ENCODE measurements at regions not wholly inside any gene's neighbourhood (a gene's known extent, or its start where the extent isn't known, plus 50 kb on each side); places are given as distances from the start of the nearest gene placed in this dataset.

- Histone ChIP-seq H3K4me3 (no peak overlapping the region), H3K4me1 (no peaks in the 10 kb centered on the region), H3K9me3 (no peaks in the 10 kb centered on the region), H3K27ac (no peak overlapping the region), H3K27me3 (peaks cover 2% of the 10 kb centered on the region), H3K36me3 (ENCODE audit: low read depth, missing control alignments) (no peaks in the 10 kb centered on the region)
- no peak for TF ChIP-seq POLR2A (IDR thresholded peaks at IDR 0.05)
- TF ChIP-seq CTCF (IDR thresholded peaks at IDR 0.05) = no peak
- no peak for DNase-seq
- intact Hi-C loops (cut with DNase I; ENCODE audit: low total_unique reads) = no loop called here
- 82 to 85% methylated on average over 5 of the region's 5 CpGs for WGBS, 2 donors
These were observed 69.4 kb upstream of the ITPRID2 start for GRCh38 chr2:181822097-181822496.

- no peaks in the 10 kb centered on the region for H3K9me3 ChIP-seq
- no peak overlapping the region for H3K4me3 ChIP-seq
- no peak for DNase-seq
- intact Hi-C loops (cut with DNase I; ENCODE audit: low total_unique reads) = no loop called here
- WGBS, 2 donors = 88 to 97% methylated on average over 2 of the region's 2 CpGs
- no peaks in the 10 kb centered on the region for H3K4me1 ChIP-seq
- H3K27ac ChIP-seq = no peak overlapping the region
- no peaks in the 10 kb centered on the region for H3K36me3 ChIP-seq (ENCODE audit: low read depth, missing control alignments)
- H3K27me3 ChIP-seq = peaks cover 2% of the 10 kb centered on the region
- TF ChIP-seq CTCF (IDR thresholded peaks at IDR 0.05) (no peak), POLR2A (IDR thresholded peaks at IDR 0.05) (no peak)
These were observed 68.1 kb upstream of the ITPRID2 start for GRCh38 chr2:181823405-181823804.

DNA sequence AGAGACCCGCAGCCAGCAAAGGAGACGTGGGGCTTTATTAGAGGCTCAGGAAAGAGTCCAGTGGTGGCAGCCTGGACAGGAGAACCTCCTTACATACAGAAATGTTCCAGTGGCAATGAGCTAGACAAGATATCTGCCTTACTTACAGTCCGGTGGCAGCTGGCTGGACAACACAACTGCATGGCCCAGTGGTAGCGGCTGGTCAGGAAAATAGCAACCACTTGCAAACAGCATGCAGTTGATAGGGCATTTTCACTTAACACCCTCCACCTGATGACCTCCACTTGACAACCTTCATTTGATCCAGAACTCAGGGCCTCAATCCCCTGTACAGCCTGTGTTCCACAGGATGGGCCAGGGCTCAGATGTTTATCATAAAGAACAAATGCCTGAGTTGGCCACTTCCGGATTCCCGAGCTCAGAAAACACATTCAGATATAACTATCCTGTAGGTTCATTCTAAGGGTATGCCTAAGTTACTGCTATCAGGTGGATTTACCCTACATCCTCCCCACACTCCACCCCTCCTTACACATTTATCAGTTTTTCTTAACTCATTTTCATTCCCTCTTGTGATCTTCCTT, 63.3 kb upstream of the ITPRID2 start:
- intact Hi-C loops (cut with DNase I; ENCODE audit: low total_unique reads) = no loop called here
- Histone ChIP-seq H3K4me3 (no peak overlapping the region), H3K9me3 (no peaks in the 10 kb centered on the region), H3K36me3 (ENCODE audit: low read depth, missing control alignments) (no peaks in the 10 kb centered on the region), H3K27me3 (peaks cover 2% of the 10 kb centered on the region), H3K27ac (no peak overlapping the region), H3K4me1 (no peaks in the 10 kb centered on the region)
- TF ChIP-seq CTCF (IDR thresholded peaks at IDR 0.05) = no peak
- TF ChIP-seq POLR2A (IDR thresholded peaks at IDR 0.05) = no peak
- DNase-seq = no peak
- 92% methylated on average over 6 of the region's 6 CpGs for WGBS, 2 donors

- Histone ChIP-seq H3K36me3 (ENCODE audit: low read depth, missing control alignments) (no peaks in the 10 kb centered on the region), H3K27me3 (peaks cover 2% of the 10 kb centered on the region), H3K4me3 (no peak overlapping the region), H3K4me1 (no peaks in the 10 kb centered on the region), H3K9me3 (no peaks in the 10 kb centered on the region), H3K27ac (no peak overlapping the region)
- no peak for TF ChIP-seq CTCF (IDR thresholded peaks at IDR 0.05)
- TF ChIP-seq POLR2A (IDR thresholded peaks at IDR 0.05) = no peak
- no peak for DNase-seq
- 88 to 90% methylated on average over 1 of the region's 1 CpG for WGBS, 2 donors
- intact Hi-C loops (cut with DNase I; ENCODE audit: low total_unique reads) = no loop called here
These were observed 62.3 kb upstream of the ITPRID2 start for GRCh38 chr2:181829230-181829629.

DNA sequence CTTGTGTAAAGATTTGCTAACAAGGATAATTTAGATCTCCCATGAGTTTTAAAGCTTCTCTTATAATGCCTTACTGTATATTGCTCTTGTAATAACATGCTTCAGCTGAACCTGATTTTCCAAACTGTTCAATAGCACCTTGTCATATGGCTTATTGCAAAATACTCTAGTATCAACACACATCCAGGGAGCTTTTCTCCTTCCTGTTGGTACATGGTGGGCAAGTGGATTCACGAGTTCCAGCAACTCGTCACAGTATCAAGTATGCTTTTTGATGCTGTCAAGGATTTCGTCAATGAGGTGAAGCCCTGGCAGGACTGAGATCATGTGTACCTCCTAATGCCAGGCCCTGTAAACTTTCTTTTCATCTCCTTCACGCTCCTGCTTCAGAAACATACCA, 59.5 kb upstream of the ITPRID2 start:
- no peak for DNase-seq
- Histone ChIP-seq H3K36me3 (ENCODE audit: low read depth, missing control alignments) (no peaks in the 10 kb centered on the region), H3K4me3 (no peak overlapping the region), H3K27ac (no peak overlapping the region), H3K4me1 (no peaks in the 10 kb centered on the region), H3K27me3 (no peaks in the 10 kb centered on the region), H3K9me3 (no peaks in the 10 kb centered on the region)
- 90 to 96% methylated on average over 4 of the region's 4 CpGs for WGBS, 2 donors
- intact Hi-C loops (cut with DNase I; ENCODE audit: low total_unique reads) = no loop called here
- TF ChIP-seq CTCF (IDR thresholded peaks at IDR 0.05) = no peak
- no peak for TF ChIP-seq POLR2A (IDR thresholded peaks at IDR 0.05)
